Left lobe of liver (tissue), 2 donors: ENCODE measurements at regions not wholly inside any gene's neighbourhood (a gene's known extent, or its start where the extent isn't known, plus 50 kb on each side); places are given as distances from the start of the nearest gene placed in this dataset.
"Not testable (repeated sequence)": the region's sequence is repeated elsewhere in the genome, so short reads cannot be mapped to it uniquely, and the experiment has no call there.

ENCODE experiments used
- ATAC-seq: fragments of 200-7000 bp; cut with Tn5 transposase; one replicate; pipeline ENCODE4 v1.9.1; 2020; ENCODE audit warnings: mild to moderate bottlenecking, moderate library complexity
- DNase-seq: peaks from one replicate; pipeline ENCODE4 v3.0.0-alpha.2; 2020; ENCODE audit warnings: low spot score
- donor health status: DM: no; HTN: no; CAD: no; lungs with moderate emphysema.
- donor health status: DM: no; HTN: yes; CAD: no.

- not testable (repeated sequence) for ATAC-seq, DNase-seq
Measured at GRCh38 chr12:37441371-37441770, 875.2 kb upstream of the ALG10B start.

- not testable (repeated sequence) for DNase-seq, ATAC-seq
Measured at GRCh38 chr12:37455646-37456045, 860.9 kb upstream of the ALG10B start.

GRCh38 chr12:37497939-37498338 is 818.6 kb upstream of the ALG10B start:
- DNase-seq, ATAC-seq: not testable (repeated sequence)

GRCh38 chr12:37510256-37510655 is 806.3 kb upstream of the ALG10B start:
- not testable (repeated sequence) for DNase-seq, ATAC-seq

GRCh38 chr12:37540581-37540980 is 776.0 kb upstream of the ALG10B start:
- not testable (repeated sequence) for DNase-seq, ATAC-seq

GRCh38 chr12:37541356-37541755 is 775.2 kb upstream of the ALG10B start:
- ATAC-seq (no peak), DNase-seq (no peak)

- DNase-seq (no peak), ATAC-seq (no peak)
Measured at GRCh38 chr12:37543131-37543965, 773.2 kb upstream of the ALG10B start.

GRCh38 chr12:37543966-37544668 is 772.5 kb upstream of the ALG10B start:
- ATAC-seq (no peak), DNase-seq (peak; percentile 18)

GRCh38 chr12:37544669-37545330 is 771.8 kb upstream of the ALG10B start:
- peak; percentile 14 for DNase-seq
- not testable (repeated sequence) for ATAC-seq

- ATAC-seq (no peak), DNase-seq (no peak)
Measured at GRCh38 chr12:37545759-37546158, 770.8 kb upstream of the ALG10B start.

GRCh38 chr12:37546206-37546605 is 770.4 kb upstream of the ALG10B start:
- ATAC-seq (no peak), DNase-seq (no peak)

- DNase-seq (no peak), ATAC-seq (no peak)
Measured at GRCh38 chr12:37546901-37547475, 769.6 kb upstream of the ALG10B start.

GRCh38 chr12:37547611-37548010 is 769.0 kb upstream of the ALG10B start:
- ATAC-seq (no peak), DNase-seq (peak; percentile 12)

- no peak for DNase-seq
- ATAC-seq = no peak
Measured at GRCh38 chr12:37548266-37548805, 768.2 kb upstream of the ALG10B start.

GRCh38 chr12:37556957-37557356 is 759.6 kb upstream of the ALG10B start:
- not testable (repeated sequence) for ATAC-seq, DNase-seq

- DNase-seq (no peak), ATAC-seq (no peak)
Measured at GRCh38 chr12:37565112-37565511, 751.5 kb upstream of the ALG10B start.

- ATAC-seq, DNase-seq: not testable (repeated sequence)
Measured at GRCh38 chr12:37570547-37570946, 746.0 kb upstream of the ALG10B start.
